Ovary (tissue), 3 donors: ENCODE measurements at regions not wholly inside any gene's neighbourhood (a gene's known extent, or its start where the extent isn't known, plus 50 kb on each side); places are given as distances from the start of the nearest gene placed in this dataset.

Experiments used
- CTCF ChIP-seq, 3 donors: fragments of 450-650 bp in 2 of 3; fragments of 200-600 bp in 1 of 3; IDR thresholded peaks; one replicate each; pipeline versions ENCODE4 v1.5.1 to v1.8.0; 2016 to 2022; ENCODE audit warnings: antibody characterized with exemption in 3 of 3, mild to moderate bottlenecking in 1 of 3
- POLR2A ChIP-seq: fragments of 450-650 bp; IDR thresholded peaks from one replicate; pipeline ENCODE4 v1.6.1; 2017; ENCODE audit warnings: antibody characterized with exemption, mild to moderate bottlenecking, moderate library complexity
- donor health status: DM: no; HTN: no; CAD: no.

GRCh38 chr18:71784777-71785176, 759.4 kb downstream of the CBLN2 start:
- TF ChIP-seq CTCF (IDR thresholded peaks at IDR 0.05) (no peak), POLR2A (no peak)
